GM20431 (cell line): ENCODE measurements at regions not wholly inside any gene's neighbourhood (a gene's known extent, or its start where the extent isn't known, plus 50 kb on each side); places are given as distances from the start of the nearest gene placed in this dataset.
"Not testable (repeated sequence)": the region's sequence is repeated elsewhere in the genome, so short reads cannot be mapped to it uniquely, and the experiment has no call there.

Source experiments
- in situ Hi-C: fragments of 300-500 bp; cut with MseI, MboI; formaldehyde crosslinking; loops from one replicate; pipeline ENCODE4 v1.15.0; 2020; ENCODE audit warnings: low sequenced_read_pairs; ENCODE audit not compliant: unreplicated experiment

- in situ Hi-C loops: no loop called here
Measured at GRCh38 chr6:26225848-26226578, 138.8 kb downstream of the HFE start.

- in situ Hi-C loops: no loop called here
Measured at GRCh38 chr6:26226579-26226967, 138.4 kb upstream of the BTN3A2 start.

- in situ Hi-C loops: no loop called here
Measured at GRCh38 chr6:26230351-26230750, 134.6 kb upstream of the BTN3A2 start.

GRCh38 chr6:26231006-26231587, 133.9 kb upstream of the BTN3A2 start:
- in situ Hi-C loops: no loop called here

GRCh38 chr6:26232306-26232939, 132.6 kb upstream of the BTN3A2 start:
- in situ Hi-C loops: no loop called here

GRCh38 chr6:26232940-26233648, 131.9 kb upstream of the BTN3A2 start:
- in situ Hi-C loops: no loop called here

- in situ Hi-C loops: no loop called here
Measured at GRCh38 chr6:26233649-26234420, 131.2 kb upstream of the BTN3A2 start.

GRCh38 chr6:26234421-26235301, 130.3 kb upstream of the BTN3A2 start:
- in situ Hi-C loops: no loop called here

- in situ Hi-C loops: no loop called here
Measured at GRCh38 chr6:26235302-26235670, 129.7 kb upstream of the BTN3A2 start.

- in situ Hi-C loops: not testable (repeated sequence)
Measured at GRCh38 chr6:26239415-26239814, 125.6 kb upstream of the BTN3A2 start.

- in situ Hi-C loops: no loop called here
Measured at GRCh38 chr6:26240157-26241032, 124.6 kb upstream of the BTN3A2 start.

- in situ Hi-C loops: no loop called here
Measured at GRCh38 chr6:26241033-26241895, 123.7 kb upstream of the BTN3A2 start.

- in situ Hi-C loops: no loop called here
Measured at GRCh38 chr6:26243132-26243531, 121.9 kb upstream of the BTN3A2 start.

- in situ Hi-C loops: no loop called here
Measured at GRCh38 chr6:26243752-26244151, 121.2 kb upstream of the BTN3A2 start.

- in situ Hi-C loops: no loop called here
Measured at GRCh38 chr6:26246058-26246457, 118.9 kb upstream of the BTN3A2 start.

- in situ Hi-C loops: no loop called here
Measured at GRCh38 chr6:26246553-26246952, 118.4 kb upstream of the BTN3A2 start.

- in situ Hi-C loops: no loop called here
Measured at GRCh38 chr6:26249707-26249956, 115.4 kb upstream of the BTN3A2 start.
